ENCODE measurements at regions not wholly inside any gene's neighbourhood (a gene's known extent, or its start where the extent isn't known, plus 50 kb on each side); places are given as distances from the start of the nearest gene placed in this dataset.

- TF ChIP-seq CTCF (conservative IDR thresholded peaks at IDR 0.05) (no peak), EZH2 (IDR thresholded peaks at IDR 0.05; ENCODE audit: low read depth) (no peak)
These were observed 115.6 kb upstream of the DIAPH2 start for GRCh38 chrX:96569034-96569433.

Data from PC-9 (cell line).